ENCODE measurements at regions not wholly inside any gene's neighbourhood (a gene's known extent, or its start where the extent isn't known, plus 50 kb on each side); places are given as distances from the start of the nearest gene placed in this dataset.
"Not testable (repeated sequence)": the region's sequence is repeated elsewhere in the genome, so short reads cannot be mapped to it uniquely, and the experiment has no call there.

GRCh38 chr2:111491614-111492013 is 370.9 kb downstream of the BCL2L11 start:
- TF ChIP-seq, protein P1, sequence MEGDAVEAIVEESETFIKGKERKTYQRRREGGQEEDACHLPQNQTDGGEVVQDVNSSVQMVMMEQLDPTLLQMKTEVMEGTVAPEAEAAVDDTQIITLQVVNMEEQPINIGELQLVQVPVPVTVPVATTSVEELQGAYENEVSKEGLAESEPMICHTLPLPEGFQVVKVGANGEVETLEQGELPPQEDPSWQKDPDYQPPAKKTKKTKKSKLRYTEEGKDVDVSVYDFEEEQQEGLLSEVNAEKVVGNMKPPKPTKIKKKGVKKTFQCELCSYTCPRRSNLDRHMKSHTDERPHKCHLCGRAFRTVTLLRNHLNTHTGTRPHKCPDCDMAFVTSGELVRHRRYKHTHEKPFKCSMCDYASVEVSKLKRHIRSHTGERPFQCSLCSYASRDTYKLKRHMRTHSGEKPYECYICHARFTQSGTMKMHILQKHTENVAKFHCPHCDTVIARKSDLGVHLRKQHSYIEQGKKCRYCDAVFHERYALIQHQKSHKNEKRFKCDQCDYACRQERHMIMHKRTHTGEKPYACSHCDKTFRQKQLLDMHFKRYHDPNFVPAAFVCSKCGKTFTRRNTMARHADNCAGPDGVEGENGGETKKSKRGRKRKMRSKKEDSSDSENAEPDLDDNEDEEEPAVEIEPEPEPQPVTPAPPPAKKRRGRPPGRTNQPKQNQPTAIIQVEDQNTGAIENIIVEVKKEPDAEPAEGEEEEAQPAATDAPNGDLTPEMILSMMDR (IDR thresholded peaks at IDR 0.05), result not testable (repeated sequence)
- not testable (repeated sequence) for TF ChIP-seq POLR2A (IDR thresholded peaks at IDR 0.05)

Data from Peyer's patch (tissue), 4 donors.